Activated CD8-positive, alpha-beta memory T cell treated with anti-CD3 and anti-CD28 coated beads, Interleukin-2, amount 10 ng/mL, durations not matched to agents 7 days and 5 days (primary cell): ENCODE measurements at regions not wholly inside any gene's neighbourhood (a gene's known extent, or its start where the extent isn't known, plus 50 kb on each side); places are given as distances from the start of the nearest gene placed in this dataset.

Experiments used
- ATAC-seq: fragments of 150-1000 bp; cut with Tn5 transposase; one replicate; pipeline ENCODE4 v1.10.0; 2021; ENCODE audit warnings: moderate library complexity
- CTCF ChIA-PET: fragments of 350-600 bp; sonication (Branson Sonifier 250); formaldehyde crosslinking; loops from one replicate; lab custom pipeline; 2021; ENCODE audit warnings: antibody characterized with exemption; lab: Charles Lee
- DNase-seq: peaks from one replicate; pipeline ENCODE4 v3.0.0-alpha.2; 2020
- H3K27ac Mint-ChIP-seq: one replicate; pipeline ENCODE4 v1.8.0; 2021; ENCODE audit warnings: mild to moderate bottlenecking, mixed read lengths
- H3K27me3 Mint-ChIP-seq: one replicate; pipeline ENCODE4 v1.8.0; 2021; ENCODE audit warnings: mixed read lengths
- H3K36me3 Mint-ChIP-seq: one replicate; pipeline ENCODE4 v1.8.0; 2021; ENCODE audit warnings: mild to moderate bottlenecking, mixed read lengths
- H3K4me1 Mint-ChIP-seq: one replicate; pipeline ENCODE4 v1.8.0; 2021; ENCODE audit warnings: mixed read lengths
- H3K4me3 Mint-ChIP-seq: one replicate; pipeline ENCODE4 v1.8.0; 2021; ENCODE audit warnings: mild to moderate bottlenecking, moderate library complexity, mixed read lengths
- H3K9me3 Mint-ChIP-seq: one replicate; pipeline ENCODE4 v1.8.0; 2022; ENCODE audit warnings: low read depth, mixed read lengths

GRCh38 chr5:173718469-173718868, 102.0 kb upstream of the BOD1 start:
- Mint-ChIP-seq H3K27me3 (peaks cover 9% of the 10 kb centered on the region), H3K4me1 (no peaks in the 10 kb centered on the region), H3K36me3 (no peaks in the 10 kb centered on the region), H3K9me3 (no peaks in the 10 kb centered on the region), H3K27ac (no peak overlapping the region), H3K4me3 (no peak overlapping the region)
- CTCF ChIA-PET: no interaction called here
- DNase-seq (no peak), ATAC-seq (no peak)

GRCh38 chr5:173719731-173720082, 103.3 kb upstream of the BOD1 start:
- Mint-ChIP-seq H3K4me1 (no peaks in the 10 kb centered on the region), H3K27me3 (peaks cover 8% of the 10 kb centered on the region), H3K4me3 (no peak overlapping the region), H3K9me3 (no peaks in the 10 kb centered on the region), H3K36me3 (no peaks in the 10 kb centered on the region), H3K27ac (no peak overlapping the region)
- DNase-seq: no peak
- no peak for ATAC-seq
- CTCF ChIA-PET: no interaction called here

- no peak overlapping the region for H3K27ac Mint-ChIP-seq
- H3K4me3 Mint-ChIP-seq: no peak overlapping the region
- ATAC-seq (no peak), DNase-seq (no peak)
- H3K36me3 Mint-ChIP-seq: no peaks in the 10 kb centered on the region
- no peaks in the 10 kb centered on the region for H3K4me1 Mint-ChIP-seq
- peaks cover 6% of the 10 kb centered on the region for H3K27me3 Mint-ChIP-seq
- CTCF ChIA-PET: no interaction called here
- no peaks in the 10 kb centered on the region for H3K9me3 Mint-ChIP-seq
These were observed 104.0 kb upstream of the BOD1 start for GRCh38 chr5:173720286-173720952.

- Mint-ChIP-seq H3K36me3 (no peaks in the 10 kb centered on the region), H3K4me3 (no peak overlapping the region), H3K4me1 (no peaks in the 10 kb centered on the region), H3K27me3 (peaks cover 5% of the 10 kb centered on the region), H3K27ac (no peak overlapping the region), H3K9me3 (no peaks in the 10 kb centered on the region)
- no peak for DNase-seq
- ATAC-seq: no peak
- CTCF ChIA-PET: no interaction called here
These were observed 104.6 kb upstream of the BOD1 start for GRCh38 chr5:173720953-173721600.

GRCh38 chr5:173721601-173722232, 105.3 kb upstream of the BOD1 start:
- Mint-ChIP-seq H3K36me3 (no peaks in the 10 kb centered on the region), H3K27ac (no peak overlapping the region), H3K4me3 (no peak overlapping the region), H3K4me1 (no peaks in the 10 kb centered on the region), H3K27me3 (peaks cover 5% of the 10 kb centered on the region), H3K9me3 (no peaks in the 10 kb centered on the region)
- CTCF ChIA-PET: no interaction called here
- no peak for DNase-seq
- ATAC-seq: no peak

GRCh38 chr5:173726846-173727557, 110.6 kb upstream of the BOD1 start:
- no peaks in the 10 kb centered on the region for H3K9me3 Mint-ChIP-seq

GRCh38 chr5:173727839-173728778, 111.7 kb upstream of the BOD1 start:
- Mint-ChIP-seq H3K27me3 (peaks cover 3% of the 10 kb centered on the region), H3K27ac (no peak overlapping the region), H3K4me1 (no peaks in the 10 kb centered on the region), H3K4me3 (no peak overlapping the region), H3K36me3 (no peaks in the 10 kb centered on the region), H3K9me3 (no peaks in the 10 kb centered on the region)
- no peak for DNase-seq
- CTCF ChIA-PET: no interaction called here
- ATAC-seq: no peak

More at GRCh38 chr5:173726846-173727557, 110.6 kb upstream of the BOD1 start:
- CTCF ChIA-PET: no interaction called here
- Mint-ChIP-seq H3K4me1 (no peaks in the 10 kb centered on the region), H3K27me3 (peaks cover 3% of the 10 kb centered on the region), H3K27ac (no peak overlapping the region), H3K36me3 (no peaks in the 10 kb centered on the region), H3K4me3 (no peak overlapping the region)
- ATAC-seq (no peak), DNase-seq (no peak)

- no peaks in the 10 kb centered on the region for H3K9me3 Mint-ChIP-seq
- no peak overlapping the region for H3K27ac Mint-ChIP-seq
- no peaks in the 10 kb centered on the region for H3K36me3 Mint-ChIP-seq
- no peaks in the 10 kb centered on the region for H3K4me1 Mint-ChIP-seq
- H3K4me3 Mint-ChIP-seq: no peak overlapping the region
- CTCF ChIA-PET: no interaction called here
- ATAC-seq (no peak), DNase-seq (no peak)
- H3K27me3 Mint-ChIP-seq: peaks cover 3% of the 10 kb centered on the region
These were observed 112.8 kb upstream of the BOD1 start for GRCh38 chr5:173729079-173729765.

- H3K27ac Mint-ChIP-seq: no peak overlapping the region
- no peaks in the 10 kb centered on the region for H3K4me1 Mint-ChIP-seq
- CTCF ChIA-PET: no interaction called here
- H3K9me3 Mint-ChIP-seq: no peaks in the 10 kb centered on the region
- no peak for DNase-seq
- peaks cover under 1% of the 10 kb centered on the region for H3K27me3 Mint-ChIP-seq
- no peaks in the 10 kb centered on the region for H3K36me3 Mint-ChIP-seq
- ATAC-seq: no peak
- H3K4me3 Mint-ChIP-seq: no peak overlapping the region
These were observed 114.3 kb upstream of the BOD1 start for GRCh38 chr5:173730632-173731298.

GRCh38 chr5:173733021-173733420, 116.6 kb upstream of the BOD1 start:
- ATAC-seq (no peak), DNase-seq (no peak)
- Mint-ChIP-seq H3K36me3 (no peaks in the 10 kb centered on the region), H3K27ac (no peak overlapping the region), H3K4me1 (no peaks in the 10 kb centered on the region), H3K9me3 (no peaks in the 10 kb centered on the region), H3K27me3 (no peaks in the 10 kb centered on the region), H3K4me3 (no peak overlapping the region)
- CTCF ChIA-PET: no interaction called here

- Mint-ChIP-seq H3K4me3 (no peak overlapping the region), H3K4me1 (no peaks in the 10 kb centered on the region), H3K36me3 (no peaks in the 10 kb centered on the region), H3K9me3 (no peaks in the 10 kb centered on the region), H3K27me3 (no peaks in the 10 kb centered on the region), H3K27ac (no peak overlapping the region)
- ATAC-seq: no peak
- CTCF ChIA-PET: no interaction called here
- no peak for DNase-seq
These were observed 117.0 kb upstream of the BOD1 start for GRCh38 chr5:173733425-173733824.

GRCh38 chr5:173733831-173734501, 117.5 kb upstream of the BOD1 start:
- Mint-ChIP-seq H3K27me3 (no peaks in the 10 kb centered on the region), H3K9me3 (no peaks in the 10 kb centered on the region), H3K36me3 (no peaks in the 10 kb centered on the region), H3K4me3 (no peak overlapping the region), H3K27ac (no peak overlapping the region), H3K4me1 (no peaks in the 10 kb centered on the region)
- CTCF ChIA-PET: interaction anchor here (1.2 kb wide), 1 partner anchor 11 kb away, joined by 3 read pairs; no protein-coding TSS in a partner anchor
- DNase-seq (no peak), ATAC-seq (no peak)
